Upper lobe of left lung (tissue), 6 donors: ENCODE measurements at regions not wholly inside any gene's neighbourhood (a gene's known extent, or its start where the extent isn't known, plus 50 kb on each side); places are given as distances from the start of the nearest gene placed in this dataset.

Source experiments
- ATAC-seq, 2 donors: fragments of 200-7000 bp; cut with Tn5 transposase; one replicate each; pipeline ENCODE4 v1.9.1; 2022; ENCODE audit warnings: mild to moderate bottlenecking in 2 of 2, moderate library complexity in 2 of 2; ENCODE audit not compliant: low FRiP score in 2 of 2
- DNase-seq, 2 donors: peaks; one replicate each; pipeline ENCODE4 v3.0.0-alpha.2; 2019 to 2020
- H3K27ac ChIP-seq, 4 donors: fragments of 200-600 bp; sonication (generic); one replicate each; pipeline ENCODE4 v1.5.1; 2016 to 2019
- H3K27me3 ChIP-seq, 4 donors: fragments of 200-600 bp; sonication (generic); one replicate each; pipeline ENCODE4 v1.5.1; 2017 to 2019
- H3K36me3 ChIP-seq, 4 donors: fragments of 200-600 bp; sonication (generic); one replicate each; pipeline ENCODE4 v1.5.1; 2016 to 2019
- H3K4me1 ChIP-seq, 4 donors: fragments of 200-600 bp; sonication (generic); one replicate each; pipeline ENCODE4 v1.5.1; 2018 to 2019
- H3K4me3 ChIP-seq, 4 donors: fragments of 200-600 bp; sonication (generic); one replicate each; pipeline ENCODE4 v1.5.1; 2017 to 2019; ENCODE audit warnings: mild to moderate bottlenecking in 2 of 4, moderate library complexity in 1 of 4
- H3K9me3 ChIP-seq, 4 donors: fragments of 200-600 bp; sonication (generic); one replicate each; pipeline ENCODE4 v1.5.1; 2018 to 2019
- CTCF ChIP-seq, 6 experiments: fragments of 450-650 bp in 4 of 6; fragments of 200-600 bp in 2 of 6; sonication (generic) in 2 of 6; IDR thresholded peaks; one replicate each; pipeline ENCODE4 v1.5.1; 2016 to 2019; ENCODE audit warnings: antibody characterized with exemption in 6 of 6
- EP300 ChIP-seq, 4 donors: sonication (generic); formaldehyde crosslinking; IDR thresholded peaks; one replicate each; pipeline ENCODE4 v1.5.1; 2017; ENCODE audit warnings: antibody characterized with exemption in 4 of 4, control low read depth in 2 of 4
- POLR2A ChIP-seq, 4 donors: fragments of 450-650 bp; IDR thresholded peaks; one replicate each; pipeline ENCODE4 v1.5.1; 2016 to 2017; ENCODE audit warnings: antibody characterized with exemption in 4 of 4, mild to moderate bottlenecking in 2 of 4
- POLR2AphosphoS5 ChIP-seq, 2 donors: sonication (generic); formaldehyde crosslinking; IDR thresholded peaks; one replicate each; pipeline ENCODE4 v1.5.1; 2017; ENCODE audit warnings: antibody characterized with exemption in 2 of 2
- WGBS, 2 donors: methylation state at CpG; one replicate each; pipeline ENCODE4 v1.1.5; 2017 to 2018; 5-methylcytosine and 5-hydroxymethylcytosine counted together
- donor health status: DM: no; HTN: no; CAD: no; lungs with moderate emphysema.
- donor health status: DM: no; HTN: yes; CAD: no; lungs with severe emphysema.

- no peak overlapping the region for H3K4me3 ChIP-seq
- no peaks in the 10 kb centered on the region for H3K27me3 ChIP-seq
- no peaks in the 10 kb centered on the region for H3K9me3 ChIP-seq
- DNase-seq = no peak
- WGBS, 2 donors = 64 to 85% methylated on average over 4 of the region's 4 CpGs
- H3K27ac ChIP-seq = no peak overlapping the region
- TF ChIP-seq CTCF (IDR thresholded peaks at IDR 0.05) = no peak
- TF ChIP-seq EP300 (IDR thresholded peaks at IDR 0.05) = no peak
- no peak for TF ChIP-seq POLR2AphosphoS5 (IDR thresholded peaks at IDR 0.05)
- no peak for TF ChIP-seq POLR2A (IDR thresholded peaks at IDR 0.05)
- peaks cover 0 to 4% (median 0%) of the 10 kb centered on the region in 4 donors for H3K4me1 ChIP-seq
- ATAC-seq = no peak
- no peaks in the 10 kb centered on the region for H3K36me3 ChIP-seq
Measured at GRCh38 chr13:107375701-107376340, 807.9 kb upstream of the ARGLU1 start.

- H3K27ac ChIP-seq = no peak overlapping the region
- no peaks in the 10 kb centered on the region for H3K36me3 ChIP-seq
- WGBS, 2 donors = 80 to 94% methylated on average over 2 of the region's 2 CpGs
- no peak overlapping the region for H3K4me3 ChIP-seq
- TF ChIP-seq POLR2A (IDR thresholded peaks at IDR 0.05) = no peak
- peaks cover 0 to 4% (median 0%) of the 10 kb centered on the region in 4 donors for H3K4me1 ChIP-seq
- DNase-seq = no peak
- ATAC-seq = no peak
- H3K9me3 ChIP-seq = no peaks in the 10 kb centered on the region
- no peaks in the 10 kb centered on the region for H3K27me3 ChIP-seq
Measured at GRCh38 chr13:107374038-107374437, 806.1 kb upstream of the ARGLU1 start.

GRCh38 chr13:107373551-107373950 lies 805.6 kb upstream of the ARGLU1 start:
- TF ChIP-seq CTCF (IDR thresholded peaks at IDR 0.05) (peak in 3 of 6 experiments; percentile 33 to 38 (median 38)), POLR2AphosphoS5 (IDR thresholded peaks at IDR 0.05) (no peak), EP300 (IDR thresholded peaks at IDR 0.05) (no peak)
- Histone ChIP-seq H3K4me3 (no peak overlapping the region), H3K4me1 (peaks cover 0 to 4% (median 0%) of the 10 kb centered on the region in 4 donors), H3K36me3 (no peaks in the 10 kb centered on the region), H3K9me3 (no peaks in the 10 kb centered on the region), H3K27me3 (no peaks in the 10 kb centered on the region), H3K27ac (no peak overlapping the region)
- ATAC-seq (peak in 1 of 2 donors; percentile 44), DNase-seq (no peak)
- 8 to 11% methylated on average over 3 of the region's 3 CpGs for WGBS, 2 donors

- H3K27ac ChIP-seq = no peak overlapping the region
- no peak for TF ChIP-seq CTCF (IDR thresholded peaks at IDR 0.05)
- no peak for TF ChIP-seq EP300 (IDR thresholded peaks at IDR 0.05)
- no peak for TF ChIP-seq POLR2A (IDR thresholded peaks at IDR 0.05)
- TF ChIP-seq POLR2AphosphoS5 (IDR thresholded peaks at IDR 0.05) = no peak
- no peaks in the 10 kb centered on the region for H3K9me3 ChIP-seq
- no peaks in the 10 kb centered on the region for H3K36me3 ChIP-seq
- H3K4me1 ChIP-seq = no peaks in the 10 kb centered on the region
- H3K4me3 ChIP-seq = no peak overlapping the region
- DNase-seq = no peak
- no peaks in the 10 kb centered on the region for H3K27me3 ChIP-seq
- ATAC-seq = no peak
- 61 to 78% methylated on average over 7 of the region's 7 CpGs for WGBS, 2 donors
Measured at GRCh38 chr13:107370015-107370785, 802.3 kb upstream of the ARGLU1 start.

GRCh38 chr13:107367258-107367657 lies 799.3 kb upstream of the ARGLU1 start:
- Histone ChIP-seq H3K4me1 (no peaks in the 10 kb centered on the region), H3K27ac (no peak overlapping the region), H3K4me3 (no peak overlapping the region), H3K36me3 (no peaks in the 10 kb centered on the region), H3K9me3 (no peaks in the 10 kb centered on the region), H3K27me3 (no peaks in the 10 kb centered on the region)
- 66 to 74% methylated on average over 6 to 8 of the region's 8 CpGs for WGBS, 2 donors
- no peak for ATAC-seq
- DNase-seq = peak in 1 of 2 donors; percentile 7
- no peak for TF ChIP-seq EP300 (IDR thresholded peaks at IDR 0.05)
- TF ChIP-seq CTCF (IDR thresholded peaks at IDR 0.05) = no peak
- no peak for TF ChIP-seq POLR2AphosphoS5 (IDR thresholded peaks at IDR 0.05)
- no peak for TF ChIP-seq POLR2A (IDR thresholded peaks at IDR 0.05)
